GM18505 (cell line): ENCODE measurements at regions not wholly inside any gene's neighbourhood (a gene's known extent, or its start where the extent isn't known, plus 50 kb on each side); places are given as distances from the start of the nearest gene placed in this dataset.

Experiments
- ATAC-seq: cut with Tn5 transposase; IDR thresholded peaks from one replicate; pipeline ENCODE4 v1.9.1; 2021; ENCODE audit not compliant: unreplicated experiment
- POLR2A ChIP-seq: IDR thresholded peaks from 4 replicates; pipeline ENCODE4 v1.6.1; 2011; ENCODE audit warnings: borderline replicate concordance; ENCODE audit not compliant: insufficient read depth, insufficient read length; ENCODE audit errors: extremely low read depth

GRCh38 chr2:184199274-184199673 is 399.1 kb upstream of the ZNF804A start:
- ATAC-seq, result no peak
- no peak for TF ChIP-seq POLR2A

GRCh38 chr2:184201246-184201645 is 397.1 kb upstream of the ZNF804A start:
- no peak for TF ChIP-seq POLR2A
- no peak for ATAC-seq

- ATAC-seq, result no peak
- no peak for TF ChIP-seq POLR2A
These were observed 394.7 kb upstream of the ZNF804A start for GRCh38 chr2:184203661-184204060.

- TF ChIP-seq POLR2A, result no peak
- no peak for ATAC-seq
These were observed 393.2 kb upstream of the ZNF804A start for GRCh38 chr2:184205048-184205596.

- no peak for TF ChIP-seq POLR2A
These were observed 392.3 kb upstream of the ZNF804A start for GRCh38 chr2:184206045-184206444.

GRCh38 chr2:184210329-184210728 is 388.0 kb upstream of the ZNF804A start:
- TF ChIP-seq POLR2A, result no peak

More at GRCh38 chr2:184206045-184206444, 392.3 kb upstream of the ZNF804A start:
- no peak for ATAC-seq

GRCh38 chr2:184215745-184216144 is 382.6 kb upstream of the ZNF804A start:
- ATAC-seq, result no peak
- TF ChIP-seq POLR2A, result no peak

More at GRCh38 chr2:184210329-184210728, 388.0 kb upstream of the ZNF804A start:
- ATAC-seq, result no peak

GRCh38 chr2:184256611-184257010 is 341.7 kb upstream of the ZNF804A start:
- no peak for TF ChIP-seq POLR2A
- no peak for ATAC-seq

GRCh38 chr2:184261331-184261730 is 337.0 kb upstream of the ZNF804A start:
- no peak for ATAC-seq
- TF ChIP-seq POLR2A, result no peak

GRCh38 chr2:184261818-184262217 is 336.5 kb upstream of the ZNF804A start:
- no peak for ATAC-seq
- no peak for TF ChIP-seq POLR2A

- TF ChIP-seq POLR2A, result no peak
- ATAC-seq, result no peak
These were observed 329.3 kb upstream of the ZNF804A start for GRCh38 chr2:184268900-184269477.

GRCh38 chr2:184270660-184271059 is 327.7 kb upstream of the ZNF804A start:
- TF ChIP-seq POLR2A, result no peak
- ATAC-seq, result no peak

- no peak for TF ChIP-seq POLR2A
- ATAC-seq, result no peak
These were observed 326.3 kb upstream of the ZNF804A start for GRCh38 chr2:184272056-184272455.

GRCh38 chr2:184294831-184295230 is 303.5 kb upstream of the ZNF804A start:
- no peak for ATAC-seq
- TF ChIP-seq POLR2A, result no peak
